Panc1 (cell line): ENCODE measurements at regions not wholly inside any gene's neighbourhood (a gene's known extent, or its start where the extent isn't known, plus 50 kb on each side); places are given as distances from the start of the nearest gene placed in this dataset.

Experiments
- POLR2AphosphoS5 ChIP-seq: IDR thresholded peaks from 2 replicates; pipeline ENCODE4 v1.6.1; 2012; ENCODE audit warnings: mild to moderate bottlenecking, low read depth, low read length, moderate library complexity
- TF ChIP-seq, protein P1 (sequence below), 2 experiments: IDR thresholded peaks; 2 replicates each; pipeline ENCODE4 v1.6.1; 2011 to 2012; ENCODE audit warnings: low read depth in 2 of 2, control low read depth in 1 of 2, low read length in 1 of 2, mild to moderate bottlenecking in 1 of 2, moderate library complexity in 1 of 2; ENCODE audit not compliant: insufficient read depth in 1 of 2
- TF ChIP-seq, protein P2 (sequence below): fragments of 450-650 bp; IDR thresholded peaks from 2 replicates; pipeline ENCODE4 v1.5.1; 2017; ENCODE audit warnings: mild to moderate bottlenecking

GRCh38 chr4:114286262-114286810 is 306.9 kb upstream of the ARSJ start:
- TF ChIP-seq, protein P1, sequence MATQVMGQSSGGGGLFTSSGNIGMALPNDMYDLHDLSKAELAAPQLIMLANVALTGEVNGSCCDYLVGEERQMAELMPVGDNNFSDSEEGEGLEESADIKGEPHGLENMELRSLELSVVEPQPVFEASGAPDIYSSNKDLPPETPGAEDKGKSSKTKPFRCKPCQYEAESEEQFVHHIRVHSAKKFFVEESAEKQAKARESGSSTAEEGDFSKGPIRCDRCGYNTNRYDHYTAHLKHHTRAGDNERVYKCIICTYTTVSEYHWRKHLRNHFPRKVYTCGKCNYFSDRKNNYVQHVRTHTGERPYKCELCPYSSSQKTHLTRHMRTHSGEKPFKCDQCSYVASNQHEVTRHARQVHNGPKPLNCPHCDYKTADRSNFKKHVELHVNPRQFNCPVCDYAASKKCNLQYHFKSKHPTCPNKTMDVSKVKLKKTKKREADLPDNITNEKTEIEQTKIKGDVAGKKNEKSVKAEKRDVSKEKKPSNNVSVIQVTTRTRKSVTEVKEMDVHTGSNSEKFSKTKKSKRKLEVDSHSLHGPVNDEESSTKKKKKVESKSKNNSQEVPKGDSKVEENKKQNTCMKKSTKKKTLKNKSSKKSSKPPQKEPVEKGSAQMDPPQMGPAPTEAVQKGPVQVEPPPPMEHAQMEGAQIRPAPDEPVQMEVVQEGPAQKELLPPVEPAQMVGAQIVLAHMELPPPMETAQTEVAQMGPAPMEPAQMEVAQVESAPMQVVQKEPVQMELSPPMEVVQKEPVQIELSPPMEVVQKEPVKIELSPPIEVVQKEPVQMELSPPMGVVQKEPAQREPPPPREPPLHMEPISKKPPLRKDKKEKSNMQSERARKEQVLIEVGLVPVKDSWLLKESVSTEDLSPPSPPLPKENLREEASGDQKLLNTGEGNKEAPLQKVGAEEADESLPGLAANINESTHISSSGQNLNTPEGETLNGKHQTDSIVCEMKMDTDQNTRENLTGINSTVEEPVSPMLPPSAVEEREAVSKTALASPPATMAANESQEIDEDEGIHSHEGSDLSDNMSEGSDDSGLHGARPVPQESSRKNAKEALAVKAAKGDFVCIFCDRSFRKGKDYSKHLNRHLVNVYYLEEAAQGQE (IDR thresholded peaks at IDR 0.05; ENCODE audit: insufficient read depth in 1 of 2, low read depth in 2 of 2, low read length in 1 of 2) = no peak
- TF ChIP-seq, protein P2, sequence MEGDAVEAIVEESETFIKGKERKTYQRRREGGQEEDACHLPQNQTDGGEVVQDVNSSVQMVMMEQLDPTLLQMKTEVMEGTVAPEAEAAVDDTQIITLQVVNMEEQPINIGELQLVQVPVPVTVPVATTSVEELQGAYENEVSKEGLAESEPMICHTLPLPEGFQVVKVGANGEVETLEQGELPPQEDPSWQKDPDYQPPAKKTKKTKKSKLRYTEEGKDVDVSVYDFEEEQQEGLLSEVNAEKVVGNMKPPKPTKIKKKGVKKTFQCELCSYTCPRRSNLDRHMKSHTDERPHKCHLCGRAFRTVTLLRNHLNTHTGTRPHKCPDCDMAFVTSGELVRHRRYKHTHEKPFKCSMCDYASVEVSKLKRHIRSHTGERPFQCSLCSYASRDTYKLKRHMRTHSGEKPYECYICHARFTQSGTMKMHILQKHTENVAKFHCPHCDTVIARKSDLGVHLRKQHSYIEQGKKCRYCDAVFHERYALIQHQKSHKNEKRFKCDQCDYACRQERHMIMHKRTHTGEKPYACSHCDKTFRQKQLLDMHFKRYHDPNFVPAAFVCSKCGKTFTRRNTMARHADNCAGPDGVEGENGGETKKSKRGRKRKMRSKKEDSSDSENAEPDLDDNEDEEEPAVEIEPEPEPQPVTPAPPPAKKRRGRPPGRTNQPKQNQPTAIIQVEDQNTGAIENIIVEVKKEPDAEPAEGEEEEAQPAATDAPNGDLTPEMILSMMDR = no peak
- TF ChIP-seq POLR2AphosphoS5 = no peak
